ENCODE measurements at regions not wholly inside any gene's neighbourhood (a gene's known extent, or its start where the extent isn't known, plus 50 kb on each side); places are given as distances from the start of the nearest gene placed in this dataset.

DNA sequence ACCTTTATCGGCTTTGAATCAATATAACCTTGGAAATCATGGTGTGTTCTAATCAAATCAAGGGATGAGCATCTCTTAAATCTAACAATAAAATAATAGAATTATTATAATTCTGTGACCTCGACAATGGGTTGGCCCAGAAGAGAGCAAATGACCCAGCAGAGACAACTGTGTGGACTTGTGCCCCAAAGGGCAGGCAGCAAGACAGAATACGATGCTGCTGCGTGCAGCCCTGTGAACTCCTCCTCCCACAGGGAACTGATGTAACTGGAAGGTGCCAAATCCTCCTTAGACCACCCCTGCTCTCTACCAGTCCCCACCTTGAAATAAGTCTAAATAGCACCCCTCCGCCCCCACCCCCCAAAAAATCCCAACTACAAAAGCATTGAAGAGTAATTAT lies 50.7 kb upstream of the ACAN start:
- no peak for DNase-seq
- ChIA-PET CTCF (no interaction called here), POLR2A (ENCODE audit: unreplicated experiment) (no interaction called here)
- TF ChIP-seq EZH2 (IDR thresholded peaks at IDR 0.05; ENCODE audit: low read depth), result no peak
- Histone ChIP-seq H3K79me2 (ENCODE audit: low read depth) (no peaks in the 10 kb centered on the region), H3K27me3 (ENCODE audit: insufficient read depth, low read depth) (peaks cover 60% of the 10 kb centered on the region), H3K4me3 (no peak overlapping the region), H3K9me3 (ENCODE audit: insufficient read depth, low read depth) (no peaks in the 10 kb centered on the region), H2AFZ (no peak overlapping the region), H4K20me1 (ENCODE audit: insufficient read depth) (no peaks in the 10 kb centered on the region), H3K9me2 (ENCODE audit: insufficient read depth) (no peaks in the 10 kb centered on the region), H3F3A (ENCODE audit: insufficient read depth, low read depth) (no peaks in the 10 kb centered on the region), H3K4me2 (no peak overlapping the region), H3K27ac (no peak overlapping the region), H3K36me3 (ENCODE audit: low read depth) (no peaks in the 10 kb centered on the region), H3K4me1 (replicated peaks; ENCODE audit: insufficient read depth) (no peaks in the 10 kb centered on the region)
- intact Hi-C loops (cut with micrococcal nuclease; ENCODE audit: unreplicated experiment), result no loop called here
- BruUV-seq (replicated peaks), result no TSS peak

DNA sequence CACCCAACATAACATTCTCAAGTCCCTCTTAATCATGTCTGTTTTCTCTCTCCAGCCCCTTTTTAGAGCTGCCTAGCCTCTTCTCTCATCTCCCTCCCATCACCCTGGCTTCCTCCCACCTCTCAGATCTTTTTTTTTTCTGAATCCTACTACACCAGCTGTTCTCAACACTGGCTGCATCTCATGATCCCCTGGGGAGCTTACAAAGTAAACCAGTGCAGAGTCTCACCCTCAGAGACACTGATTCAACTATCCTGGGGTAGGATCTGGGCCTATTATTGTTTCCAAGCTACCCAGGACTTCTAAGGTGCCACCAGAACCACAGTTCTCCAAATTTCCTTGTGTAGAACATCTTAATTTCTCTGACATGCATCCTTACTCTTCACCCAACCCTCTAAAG lies 50.3 kb upstream of the ACAN start:
- no peak overlapping the region for H2AFZ ChIP-seq
- no peak for TF ChIP-seq EZH2 (IDR thresholded peaks at IDR 0.05; ENCODE audit: low read depth)
- TF ChIP-seq, protein P1, sequence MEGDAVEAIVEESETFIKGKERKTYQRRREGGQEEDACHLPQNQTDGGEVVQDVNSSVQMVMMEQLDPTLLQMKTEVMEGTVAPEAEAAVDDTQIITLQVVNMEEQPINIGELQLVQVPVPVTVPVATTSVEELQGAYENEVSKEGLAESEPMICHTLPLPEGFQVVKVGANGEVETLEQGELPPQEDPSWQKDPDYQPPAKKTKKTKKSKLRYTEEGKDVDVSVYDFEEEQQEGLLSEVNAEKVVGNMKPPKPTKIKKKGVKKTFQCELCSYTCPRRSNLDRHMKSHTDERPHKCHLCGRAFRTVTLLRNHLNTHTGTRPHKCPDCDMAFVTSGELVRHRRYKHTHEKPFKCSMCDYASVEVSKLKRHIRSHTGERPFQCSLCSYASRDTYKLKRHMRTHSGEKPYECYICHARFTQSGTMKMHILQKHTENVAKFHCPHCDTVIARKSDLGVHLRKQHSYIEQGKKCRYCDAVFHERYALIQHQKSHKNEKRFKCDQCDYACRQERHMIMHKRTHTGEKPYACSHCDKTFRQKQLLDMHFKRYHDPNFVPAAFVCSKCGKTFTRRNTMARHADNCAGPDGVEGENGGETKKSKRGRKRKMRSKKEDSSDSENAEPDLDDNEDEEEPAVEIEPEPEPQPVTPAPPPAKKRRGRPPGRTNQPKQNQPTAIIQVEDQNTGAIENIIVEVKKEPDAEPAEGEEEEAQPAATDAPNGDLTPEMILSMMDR (conservative IDR thresholded peaks at IDR 0.05), result no peak
- H3K9me2 ChIP-seq (ENCODE audit: insufficient read depth), result no peaks in the 10 kb centered on the region
- H3K27me3 ChIP-seq (ENCODE audit: insufficient read depth, low read depth), result peaks cover 64% of the 10 kb centered on the region
- no peak overlapping the region for H3K27ac ChIP-seq
- POLR2A ChIA-PET (ENCODE audit: unreplicated experiment), result no interaction called here
- no TSS peak for BruUV-seq (replicated peaks)
- no peaks in the 10 kb centered on the region for H4K20me1 ChIP-seq (ENCODE audit: insufficient read depth)
- no peak overlapping the region for H3K4me3 ChIP-seq
- H3K9me3 ChIP-seq (ENCODE audit: insufficient read depth, low read depth), result no peaks in the 10 kb centered on the region
- CTCF ChIA-PET, result no interaction called here
- intact Hi-C loops (cut with micrococcal nuclease; ENCODE audit: unreplicated experiment), result no loop called here
- H3K4me1 ChIP-seq (replicated peaks; ENCODE audit: insufficient read depth), result no peaks in the 10 kb centered on the region
- no peak for DNase-seq
- H3K79me2 ChIP-seq (ENCODE audit: low read depth), result no peaks in the 10 kb centered on the region
- no peak overlapping the region for H3K4me2 ChIP-seq
- H3K36me3 ChIP-seq (ENCODE audit: low read depth), result no peaks in the 10 kb centered on the region
- no peaks in the 10 kb centered on the region for H3F3A ChIP-seq (ENCODE audit: insufficient read depth, low read depth)
